ENCODE measurements at regions not wholly inside any gene's neighbourhood (a gene's known extent, or its start where the extent isn't known, plus 50 kb on each side); places are given as distances from the start of the nearest gene placed in this dataset.

DNA sequence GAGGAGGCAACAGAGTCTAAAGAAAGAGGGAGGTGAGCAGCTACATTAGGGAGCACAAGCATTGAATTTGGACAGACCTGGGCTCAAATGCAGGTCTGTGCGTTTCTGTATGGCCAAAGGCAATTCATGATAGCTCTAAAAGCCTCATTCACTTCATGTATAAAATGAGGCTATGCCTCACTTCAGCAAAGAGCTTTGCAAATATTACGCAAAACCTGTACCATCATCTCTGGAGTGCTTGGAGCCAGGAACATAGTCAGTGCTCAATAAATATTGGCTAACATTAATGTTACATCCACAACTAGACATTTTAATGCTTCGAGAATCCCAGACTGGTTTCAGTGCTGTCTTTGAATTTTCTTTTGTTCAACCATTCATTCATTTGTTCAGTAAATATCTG is 254.7 kb upstream of the CDH11 start (continued):
- TF ChIP-seq, protein P1, sequence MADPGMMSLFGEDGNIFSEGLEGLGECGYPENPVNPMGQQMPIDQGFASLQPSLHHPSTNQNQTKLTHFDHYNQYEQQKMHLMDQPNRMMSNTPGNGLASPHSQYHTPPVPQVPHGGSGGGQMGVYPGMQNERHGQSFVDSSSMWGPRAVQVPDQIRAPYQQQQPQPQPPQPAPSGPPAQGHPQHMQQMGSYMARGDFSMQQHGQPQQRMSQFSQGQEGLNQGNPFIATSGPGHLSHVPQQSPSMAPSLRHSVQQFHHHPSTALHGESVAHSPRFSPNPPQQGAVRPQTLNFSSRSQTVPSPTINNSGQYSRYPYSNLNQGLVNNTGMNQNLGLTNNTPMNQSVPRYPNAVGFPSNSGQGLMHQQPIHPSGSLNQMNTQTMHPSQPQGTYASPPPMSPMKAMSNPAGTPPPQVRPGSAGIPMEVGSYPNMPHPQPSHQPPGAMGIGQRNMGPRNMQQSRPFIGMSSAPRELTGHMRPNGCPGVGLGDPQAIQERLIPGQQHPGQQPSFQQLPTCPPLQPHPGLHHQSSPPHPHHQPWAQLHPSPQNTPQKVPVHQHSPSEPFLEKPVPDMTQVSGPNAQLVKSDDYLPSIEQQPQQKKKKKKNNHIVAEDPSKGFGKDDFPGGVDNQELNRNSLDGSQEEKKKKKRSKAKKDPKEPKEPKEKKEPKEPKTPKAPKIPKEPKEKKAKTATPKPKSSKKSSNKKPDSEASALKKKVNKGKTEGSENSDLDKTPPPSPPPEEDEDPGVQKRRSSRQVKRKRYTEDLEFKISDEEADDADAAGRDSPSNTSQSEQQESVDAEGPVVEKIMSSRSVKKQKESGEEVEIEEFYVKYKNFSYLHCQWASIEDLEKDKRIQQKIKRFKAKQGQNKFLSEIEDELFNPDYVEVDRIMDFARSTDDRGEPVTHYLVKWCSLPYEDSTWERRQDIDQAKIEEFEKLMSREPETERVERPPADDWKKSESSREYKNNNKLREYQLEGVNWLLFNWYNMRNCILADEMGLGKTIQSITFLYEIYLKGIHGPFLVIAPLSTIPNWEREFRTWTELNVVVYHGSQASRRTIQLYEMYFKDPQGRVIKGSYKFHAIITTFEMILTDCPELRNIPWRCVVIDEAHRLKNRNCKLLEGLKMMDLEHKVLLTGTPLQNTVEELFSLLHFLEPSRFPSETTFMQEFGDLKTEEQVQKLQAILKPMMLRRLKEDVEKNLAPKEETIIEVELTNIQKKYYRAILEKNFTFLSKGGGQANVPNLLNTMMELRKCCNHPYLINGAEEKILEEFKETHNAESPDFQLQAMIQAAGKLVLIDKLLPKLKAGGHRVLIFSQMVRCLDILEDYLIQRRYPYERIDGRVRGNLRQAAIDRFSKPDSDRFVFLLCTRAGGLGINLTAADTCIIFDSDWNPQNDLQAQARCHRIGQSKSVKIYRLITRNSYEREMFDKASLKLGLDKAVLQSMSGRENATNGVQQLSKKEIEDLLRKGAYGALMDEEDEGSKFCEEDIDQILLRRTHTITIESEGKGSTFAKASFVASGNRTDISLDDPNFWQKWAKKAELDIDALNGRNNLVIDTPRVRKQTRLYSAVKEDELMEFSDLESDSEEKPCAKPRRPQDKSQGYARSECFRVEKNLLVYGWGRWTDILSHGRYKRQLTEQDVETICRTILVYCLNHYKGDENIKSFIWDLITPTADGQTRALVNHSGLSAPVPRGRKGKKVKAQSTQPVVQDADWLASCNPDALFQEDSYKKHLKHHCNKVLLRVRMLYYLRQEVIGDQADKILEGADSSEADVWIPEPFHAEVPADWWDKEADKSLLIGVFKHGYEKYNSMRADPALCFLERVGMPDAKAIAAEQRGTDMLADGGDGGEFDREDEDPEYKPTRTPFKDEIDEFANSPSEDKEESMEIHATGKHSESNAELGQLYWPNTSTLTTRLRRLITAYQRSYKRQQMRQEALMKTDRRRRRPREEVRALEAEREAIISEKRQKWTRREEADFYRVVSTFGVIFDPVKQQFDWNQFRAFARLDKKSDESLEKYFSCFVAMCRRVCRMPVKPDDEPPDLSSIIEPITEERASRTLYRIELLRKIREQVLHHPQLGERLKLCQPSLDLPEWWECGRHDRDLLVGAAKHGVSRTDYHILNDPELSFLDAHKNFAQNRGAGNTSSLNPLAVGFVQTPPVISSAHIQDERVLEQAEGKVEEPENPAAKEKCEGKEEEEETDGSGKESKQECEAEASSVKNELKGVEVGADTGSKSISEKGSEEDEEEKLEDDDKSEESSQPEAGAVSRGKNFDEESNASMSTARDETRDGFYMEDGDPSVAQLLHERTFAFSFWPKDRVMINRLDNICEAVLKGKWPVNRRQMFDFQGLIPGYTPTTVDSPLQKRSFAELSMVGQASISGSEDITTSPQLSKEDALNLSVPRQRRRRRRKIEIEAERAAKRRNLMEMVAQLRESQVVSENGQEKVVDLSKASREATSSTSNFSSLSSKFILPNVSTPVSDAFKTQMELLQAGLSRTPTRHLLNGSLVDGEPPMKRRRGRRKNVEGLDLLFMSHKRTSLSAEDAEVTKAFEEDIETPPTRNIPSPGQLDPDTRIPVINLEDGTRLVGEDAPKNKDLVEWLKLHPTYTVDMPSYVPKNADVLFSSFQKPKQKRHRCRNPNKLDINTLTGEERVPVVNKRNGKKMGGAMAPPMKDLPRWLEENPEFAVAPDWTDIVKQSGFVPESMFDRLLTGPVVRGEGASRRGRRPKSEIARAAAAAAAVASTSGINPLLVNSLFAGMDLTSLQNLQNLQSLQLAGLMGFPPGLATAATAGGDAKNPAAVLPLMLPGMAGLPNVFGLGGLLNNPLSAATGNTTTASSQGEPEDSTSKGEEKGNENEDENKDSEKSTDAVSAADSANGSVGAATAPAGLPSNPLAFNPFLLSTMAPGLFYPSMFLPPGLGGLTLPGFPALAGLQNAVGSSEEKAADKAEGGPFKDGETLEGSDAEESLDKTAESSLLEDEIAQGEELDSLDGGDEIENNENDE (IDR thresholded peaks at IDR 0.05; ENCODE audit: insufficient replicate concordance, low read length): no peak
- TF ChIP-seq TCF12 (IDR thresholded peaks at IDR 0.05; ENCODE audit: low read depth, low read length) (no peak), TAF7 (optimal IDR thresholded peaks at IDR 0.05; ENCODE audit: borderline replicate concordance, low read depth, low read length) (no peak), SUZ12 (IDR thresholded peaks at IDR 0.05; ENCODE audit: low read length) (no peak), KDM4A (IDR thresholded peaks at IDR 0.05; ENCODE audit: low read depth, low read length, severe bottlenecking) (no peak), ZNF274 (IDR thresholded peaks at IDR 0.05; ENCODE audit: borderline replicate concordance, extremely low read depth, low read length) (no peak), CREB1 (IDR thresholded peaks at IDR 0.05) (no peak), TEAD4 (IDR thresholded peaks at IDR 0.05; ENCODE audit: low read depth, low read length) (no peak), SRF (IDR thresholded peaks at IDR 0.05; ENCODE audit: low read depth, low read length) (no peak)

Measured in H1 (cell line).